GM23338 (cell line): ENCODE measurements at regions not wholly inside any gene's neighbourhood (a gene's known extent, or its start where the extent isn't known, plus 50 kb on each side); places are given as distances from the start of the nearest gene placed in this dataset.

Source experiments
- ATAC-seq: fragments of 200-7000 bp; cut with Tn5 transposase; 3 replicates; pipeline ENCODE4 v1.9.1; 2020
- DNase-seq: peaks from one replicate; pipeline ENCODE4 v3.0.0-alpha.2; 2015; ENCODE audit warnings: low spot score
- H2AFZ ChIP-seq: fragments of 200-600 bp; sonication (generic); 2 replicates; pipeline ENCODE4 v1.8.0; 2016; ENCODE audit warnings: antibody characterized with exemption, mild to moderate bottlenecking, moderate library complexity
- H3F3A ChIP-seq: fragments of 200-600 bp; sonication (generic); replicated peaks from 2 replicates; pipeline ENCODE4 v1.8.0; 2017; ENCODE audit warnings: antibody characterized with exemption, mixed run types, low read depth
- H3K27ac ChIP-seq: fragments of 200-600 bp; sonication (generic); 2 replicates; pipeline ENCODE4 v1.6.1; 2016; ENCODE audit warnings: low read depth
- H3K27me3 ChIP-seq: fragments of 200-600 bp; sonication (generic); 2 replicates; pipeline ENCODE4 v1.8.0; 2016; ENCODE audit warnings: mild to moderate bottlenecking, mixed run types, moderate library complexity; ENCODE audit not compliant: insufficient read depth
- H3K36me3 ChIP-seq: fragments of 200-600 bp; sonication (generic); 2 replicates; pipeline ENCODE4 v1.8.0; 2016; ENCODE audit warnings: mild to moderate bottlenecking; ENCODE audit not compliant: insufficient read depth
- H3K4me1 ChIP-seq: fragments of 200-600 bp; sonication (generic); 2 replicates; pipeline ENCODE4 v1.8.0; 2016; ENCODE audit warnings: mild to moderate bottlenecking, moderate library complexity; ENCODE audit not compliant: insufficient read depth
- H3K4me2 ChIP-seq: fragments of 200-600 bp; sonication (generic); 2 replicates; pipeline ENCODE4 v1.7.1; 2017; ENCODE audit warnings: mixed run types
- H3K4me3 ChIP-seq: fragments of 200-600 bp; sonication (generic); 2 replicates; pipeline ENCODE4 v1.6.1; 2016; ENCODE audit warnings: mixed run types
- H3K79me2 ChIP-seq: fragments of 200-600 bp; sonication (generic); replicated peaks from 2 replicates; pipeline ENCODE4 v1.8.0; 2017; ENCODE audit warnings: mild to moderate bottlenecking; ENCODE audit not compliant: insufficient read depth
- H3K9me2 ChIP-seq: fragments of 200-600 bp; sonication (generic); 2 replicates; pipeline ENCODE4 v1.8.0; 2017; ENCODE audit not compliant: insufficient read depth
- H4K20me1 ChIP-seq: fragments of 200-600 bp; sonication (generic); replicated peaks from 2 replicates; pipeline ENCODE4 v1.8.0; 2017; ENCODE audit warnings: mild to moderate bottlenecking; ENCODE audit not compliant: insufficient read depth
- H3K27ac Mint-ChIP-seq: 2 replicates; pipeline ENCODE4 v1.8.0; 2020; ENCODE audit warnings: inconsistent platforms, mild to moderate bottlenecking, moderate library complexity, mixed read lengths
- H3K27me3 Mint-ChIP-seq: 3 replicates; pipeline ENCODE4 v1.8.0; 2022; ENCODE audit warnings: low read depth, mild to moderate bottlenecking, moderate library complexity, mixed read lengths, inconsistent platforms; ENCODE audit not compliant: insufficient read depth, poor library complexity
- H3K36me3 Mint-ChIP-seq: 3 replicates; pipeline ENCODE4 v1.8.0; 2021; ENCODE audit warnings: low read depth, mild to moderate bottlenecking, inconsistent platforms, moderate library complexity, mixed read lengths
- H3K4me1 Mint-ChIP-seq: 3 replicates; pipeline ENCODE4 v1.8.0; 2020; ENCODE audit warnings: mild to moderate bottlenecking, inconsistent platforms, mixed read lengths
- H3K4me3 Mint-ChIP-seq: 3 replicates; pipeline ENCODE4 v1.8.0; 2021; ENCODE audit warnings: moderate library complexity, mild to moderate bottlenecking, inconsistent platforms, mixed read lengths
- H3K9me3 Mint-ChIP-seq: 3 replicates; pipeline ENCODE4 v1.8.0; 2020; ENCODE audit warnings: moderate library complexity, mild to moderate bottlenecking, inconsistent platforms, mixed read lengths
- CREB1 ChIP-seq: fragments of 250-450 bp; sonication (Bioruptor Pico); IDR thresholded peaks from 2 replicates; pipeline ENCODE4 v1.5.0; 2020; ENCODE audit warnings: low read depth, mild to moderate bottlenecking, moderate library complexity
- EZH2 ChIP-seq: fragments of 200-600 bp; sonication (generic); IDR thresholded peaks from one replicate; pipeline ENCODE4 v1.8.0; 2017; ENCODE audit warnings: antibody characterized with exemption, mild to moderate bottlenecking, low read depth; ENCODE audit not compliant: unreplicated experiment
- EZH2phosphoT487 ChIP-seq: fragments of 200-600 bp; sonication (generic); IDR thresholded peaks from one replicate; pipeline ENCODE4 v1.8.1; 2018; ENCODE audit warnings: antibody characterized with exemption; ENCODE audit not compliant: unreplicated experiment
- JUNB ChIP-seq: IDR thresholded peaks from one replicate; pipeline ENCODE4 v1.6.1; 2016; ENCODE audit warnings: antibody characterized with exemption; ENCODE audit not compliant: unreplicated experiment
- NANOG ChIP-seq: IDR thresholded peaks from 2 replicates; pipeline ENCODE4 v1.6.1; 2016; ENCODE audit warnings: antibody characterized with exemption, borderline replicate concordance
- POLR2AphosphoS5 ChIP-seq: IDR thresholded peaks from 2 replicates; pipeline ENCODE4 v1.6.1; 2016; ENCODE audit warnings: antibody characterized with exemption, low read depth
- STAT1 ChIP-seq: IDR thresholded peaks from one replicate; pipeline ENCODE4 v1.6.1; 2016; ENCODE audit warnings: antibody characterized with exemption; ENCODE audit not compliant: unreplicated experiment
- ZNF114 ChIP-seq: fragments of 250-450 bp; sonication (Bioruptor Pico); IDR thresholded peaks from 2 replicates; pipeline ENCODE4 v1.5.0; 2020; ENCODE audit warnings: mild to moderate bottlenecking, moderate library complexity
- ZNF331 ChIP-seq: fragments of 250-450 bp; sonication (Bioruptor Pico); IDR thresholded peaks from 2 replicates; pipeline ENCODE4 v1.5.0; 2020; ENCODE audit warnings: low read depth, mild to moderate bottlenecking, moderate library complexity
- TF ChIP-seq, protein P1 (sequence below): IDR thresholded peaks from one replicate; pipeline ENCODE4 v1.6.1; 2018; ENCODE audit warnings: antibody characterized with exemption; ENCODE audit not compliant: unreplicated experiment
- TF ChIP-seq, protein P2 (sequence below), 2 experiments: fragments of 200-600 bp in 1 of 2; sonication (generic) in 1 of 2; conservative IDR thresholded peaks; 2 replicates each; pipeline versions ENCODE4 v1.5.1 to v1.6.1; 2016 to 2017; ENCODE audit warnings: antibody characterized with exemption in 2 of 2, low read depth in 2 of 2, mild to moderate bottlenecking in 2 of 2, moderate library complexity in 1 of 2
- TF ChIP-seq, protein P3 (sequence below): fragments of 250-450 bp; sonication (Bioruptor Pico); IDR thresholded peaks from 2 replicates; pipeline ENCODE4 v1.5.0; 2020; ENCODE audit warnings: mild to moderate bottlenecking, moderate library complexity
- TF ChIP-seq, protein P4 (sequence below): IDR thresholded peaks from 2 replicates; pipeline ENCODE4 v1.6.1; 2016; ENCODE audit warnings: antibody characterized with exemption

DNA sequence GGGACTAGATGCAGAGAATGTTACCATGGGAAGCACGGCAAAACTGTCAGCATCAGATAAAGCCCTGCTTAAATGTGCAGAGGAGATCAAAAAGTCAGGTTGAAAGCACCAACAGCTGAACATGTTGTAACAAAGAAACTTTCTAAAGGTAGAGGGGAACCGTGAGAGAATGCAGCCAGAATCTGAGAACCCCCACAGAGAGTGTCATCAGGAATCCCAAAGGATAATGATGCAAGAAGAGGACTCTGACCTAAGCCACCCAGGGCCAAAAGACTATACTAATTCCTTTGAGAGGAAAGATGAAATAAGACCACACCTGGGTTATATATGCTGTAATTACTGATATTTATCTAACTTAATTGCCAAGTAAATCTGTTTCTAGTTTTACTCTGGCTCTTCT is 116.6 kb downstream of the PCSK1 start:
- Mint-ChIP-seq H3K27ac (no peak overlapping the region), H3K9me3 (no peaks in the 10 kb centered on the region), H3K4me3 (no peak overlapping the region), H3K4me1 (peaks cover 4% of the 10 kb centered on the region), H3K36me3 (no peaks in the 10 kb centered on the region), H3K27me3 (no peaks in the 10 kb centered on the region)
- DNase-seq = no peak
- TF ChIP-seq ZNF114 (CRISPR knock-in tag) (no peak), STAT1 (no peak), POLR2AphosphoS5 (no peak), CREB1 (CRISPR knock-in tag) (no peak), JUNB (no peak), EZH2 (no peak), ZNF331 (no peak), EZH2phosphoT487 (no peak), NANOG (no peak)
- TF ChIP-seq, protein P1, sequence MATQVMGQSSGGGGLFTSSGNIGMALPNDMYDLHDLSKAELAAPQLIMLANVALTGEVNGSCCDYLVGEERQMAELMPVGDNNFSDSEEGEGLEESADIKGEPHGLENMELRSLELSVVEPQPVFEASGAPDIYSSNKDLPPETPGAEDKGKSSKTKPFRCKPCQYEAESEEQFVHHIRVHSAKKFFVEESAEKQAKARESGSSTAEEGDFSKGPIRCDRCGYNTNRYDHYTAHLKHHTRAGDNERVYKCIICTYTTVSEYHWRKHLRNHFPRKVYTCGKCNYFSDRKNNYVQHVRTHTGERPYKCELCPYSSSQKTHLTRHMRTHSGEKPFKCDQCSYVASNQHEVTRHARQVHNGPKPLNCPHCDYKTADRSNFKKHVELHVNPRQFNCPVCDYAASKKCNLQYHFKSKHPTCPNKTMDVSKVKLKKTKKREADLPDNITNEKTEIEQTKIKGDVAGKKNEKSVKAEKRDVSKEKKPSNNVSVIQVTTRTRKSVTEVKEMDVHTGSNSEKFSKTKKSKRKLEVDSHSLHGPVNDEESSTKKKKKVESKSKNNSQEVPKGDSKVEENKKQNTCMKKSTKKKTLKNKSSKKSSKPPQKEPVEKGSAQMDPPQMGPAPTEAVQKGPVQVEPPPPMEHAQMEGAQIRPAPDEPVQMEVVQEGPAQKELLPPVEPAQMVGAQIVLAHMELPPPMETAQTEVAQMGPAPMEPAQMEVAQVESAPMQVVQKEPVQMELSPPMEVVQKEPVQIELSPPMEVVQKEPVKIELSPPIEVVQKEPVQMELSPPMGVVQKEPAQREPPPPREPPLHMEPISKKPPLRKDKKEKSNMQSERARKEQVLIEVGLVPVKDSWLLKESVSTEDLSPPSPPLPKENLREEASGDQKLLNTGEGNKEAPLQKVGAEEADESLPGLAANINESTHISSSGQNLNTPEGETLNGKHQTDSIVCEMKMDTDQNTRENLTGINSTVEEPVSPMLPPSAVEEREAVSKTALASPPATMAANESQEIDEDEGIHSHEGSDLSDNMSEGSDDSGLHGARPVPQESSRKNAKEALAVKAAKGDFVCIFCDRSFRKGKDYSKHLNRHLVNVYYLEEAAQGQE = no peak
- TF ChIP-seq, protein P2, sequence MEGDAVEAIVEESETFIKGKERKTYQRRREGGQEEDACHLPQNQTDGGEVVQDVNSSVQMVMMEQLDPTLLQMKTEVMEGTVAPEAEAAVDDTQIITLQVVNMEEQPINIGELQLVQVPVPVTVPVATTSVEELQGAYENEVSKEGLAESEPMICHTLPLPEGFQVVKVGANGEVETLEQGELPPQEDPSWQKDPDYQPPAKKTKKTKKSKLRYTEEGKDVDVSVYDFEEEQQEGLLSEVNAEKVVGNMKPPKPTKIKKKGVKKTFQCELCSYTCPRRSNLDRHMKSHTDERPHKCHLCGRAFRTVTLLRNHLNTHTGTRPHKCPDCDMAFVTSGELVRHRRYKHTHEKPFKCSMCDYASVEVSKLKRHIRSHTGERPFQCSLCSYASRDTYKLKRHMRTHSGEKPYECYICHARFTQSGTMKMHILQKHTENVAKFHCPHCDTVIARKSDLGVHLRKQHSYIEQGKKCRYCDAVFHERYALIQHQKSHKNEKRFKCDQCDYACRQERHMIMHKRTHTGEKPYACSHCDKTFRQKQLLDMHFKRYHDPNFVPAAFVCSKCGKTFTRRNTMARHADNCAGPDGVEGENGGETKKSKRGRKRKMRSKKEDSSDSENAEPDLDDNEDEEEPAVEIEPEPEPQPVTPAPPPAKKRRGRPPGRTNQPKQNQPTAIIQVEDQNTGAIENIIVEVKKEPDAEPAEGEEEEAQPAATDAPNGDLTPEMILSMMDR (conservative IDR thresholded peaks at IDR 0.05; ENCODE audit: low read depth in 2 of 2) = no peak
- TF ChIP-seq, protein P3, sequence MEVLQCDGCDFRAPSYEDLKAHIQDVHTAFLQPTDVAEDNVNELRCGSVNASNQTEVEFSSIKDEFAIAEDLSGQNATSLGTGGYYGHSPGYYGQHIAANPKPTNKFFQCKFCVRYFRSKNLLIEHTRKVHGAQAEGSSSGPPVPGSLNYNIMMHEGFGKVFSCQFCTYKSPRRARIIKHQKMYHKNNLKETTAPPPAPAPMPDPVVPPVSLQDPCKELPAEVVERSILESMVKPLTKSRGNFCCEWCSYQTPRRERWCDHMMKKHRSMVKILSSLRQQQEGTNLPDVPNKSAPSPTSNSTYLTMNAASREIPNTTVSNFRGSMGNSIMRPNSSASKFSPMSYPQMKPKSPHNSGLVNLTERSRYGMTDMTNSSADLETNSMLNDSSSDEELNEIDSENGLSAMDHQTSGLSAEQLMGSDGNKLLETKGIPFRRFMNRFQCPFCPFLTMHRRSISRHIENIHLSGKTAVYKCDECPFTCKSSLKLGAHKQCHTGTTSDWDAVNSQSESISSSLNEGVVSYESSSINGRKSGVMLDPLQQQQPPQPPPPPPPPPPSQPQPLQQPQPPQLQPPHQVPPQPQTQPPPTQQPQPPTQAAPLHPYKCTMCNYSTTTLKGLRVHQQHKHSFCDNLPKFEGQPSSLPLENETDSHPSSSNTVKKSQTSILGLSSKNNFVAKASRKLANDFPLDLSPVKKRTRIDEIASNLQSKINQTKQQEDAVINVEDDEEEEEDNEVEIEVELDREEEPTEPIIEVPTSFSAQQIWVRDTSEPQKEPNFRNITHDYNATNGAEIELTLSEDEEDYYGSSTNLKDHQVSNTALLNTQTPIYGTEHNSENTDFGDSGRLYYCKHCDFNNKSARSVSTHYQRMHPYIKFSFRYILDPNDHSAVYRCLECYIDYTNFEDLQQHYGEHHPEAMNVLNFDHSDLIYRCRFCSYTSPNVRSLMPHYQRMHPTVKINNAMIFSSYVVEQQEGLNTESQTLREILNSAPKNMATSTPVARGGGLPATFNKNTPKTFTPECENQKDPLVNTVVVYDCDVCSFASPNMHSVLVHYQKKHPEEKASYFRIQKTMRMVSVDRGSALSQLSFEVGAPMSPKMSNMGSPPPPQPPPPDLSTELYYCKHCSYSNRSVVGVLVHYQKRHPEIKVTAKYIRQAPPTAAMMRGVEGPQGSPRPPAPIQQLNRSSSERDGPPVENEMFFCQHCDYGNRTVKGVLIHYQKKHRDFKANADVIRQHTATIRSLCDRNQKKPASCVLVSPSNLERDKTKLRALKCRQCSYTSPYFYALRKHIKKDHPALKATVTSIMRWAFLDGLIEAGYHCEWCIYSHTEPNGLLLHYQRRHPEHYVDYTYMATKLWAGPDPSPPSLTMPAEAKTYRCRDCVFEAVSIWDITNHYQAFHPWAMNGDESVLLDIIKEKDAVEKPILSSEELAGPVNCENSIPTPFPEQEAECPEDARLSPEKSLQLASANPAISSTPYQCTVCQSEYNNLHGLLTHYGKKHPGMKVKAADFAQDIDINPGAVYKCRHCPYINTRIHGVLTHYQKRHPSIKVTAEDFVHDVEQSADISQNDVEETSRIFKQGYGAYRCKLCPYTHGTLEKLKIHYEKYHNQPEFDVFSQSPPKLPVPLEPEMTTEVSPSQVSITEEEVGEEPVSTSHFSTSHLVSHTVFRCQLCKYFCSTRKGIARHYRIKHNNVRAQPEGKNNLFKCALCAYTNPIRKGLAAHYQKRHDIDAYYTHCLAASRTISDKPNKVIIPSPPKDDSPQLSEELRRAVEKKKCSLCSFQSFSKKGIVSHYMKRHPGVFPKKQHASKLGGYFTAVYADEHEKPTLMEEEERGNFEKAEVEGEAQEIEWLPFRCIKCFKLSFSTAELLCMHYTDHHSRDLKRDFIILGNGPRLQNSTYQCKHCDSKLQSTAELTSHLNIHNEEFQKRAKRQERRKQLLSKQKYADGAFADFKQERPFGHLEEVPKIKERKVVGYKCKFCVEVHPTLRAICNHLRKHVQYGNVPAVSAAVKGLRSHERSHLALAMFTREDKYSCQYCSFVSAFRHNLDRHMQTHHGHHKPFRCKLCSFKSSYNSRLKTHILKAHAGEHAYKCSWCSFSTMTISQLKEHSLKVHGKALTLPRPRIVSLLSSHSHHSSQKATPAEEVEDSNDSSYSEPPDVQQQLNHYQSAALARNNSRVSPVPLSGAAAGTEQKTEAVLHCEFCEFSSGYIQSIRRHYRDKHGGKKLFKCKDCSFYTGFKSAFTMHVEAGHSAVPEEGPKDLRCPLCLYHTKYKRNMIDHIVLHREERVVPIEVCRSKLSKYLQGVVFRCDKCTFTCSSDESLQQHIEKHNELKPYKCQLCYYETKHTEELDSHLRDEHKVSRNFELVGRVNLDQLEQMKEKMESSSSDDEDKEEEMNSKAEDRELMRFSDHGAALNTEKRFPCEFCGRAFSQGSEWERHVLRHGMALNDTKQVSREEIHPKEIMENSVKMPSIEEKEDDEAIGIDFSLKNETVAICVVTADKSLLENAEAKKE (CRISPR knock-in tag) = no peak
- TF ChIP-seq, protein P4, sequence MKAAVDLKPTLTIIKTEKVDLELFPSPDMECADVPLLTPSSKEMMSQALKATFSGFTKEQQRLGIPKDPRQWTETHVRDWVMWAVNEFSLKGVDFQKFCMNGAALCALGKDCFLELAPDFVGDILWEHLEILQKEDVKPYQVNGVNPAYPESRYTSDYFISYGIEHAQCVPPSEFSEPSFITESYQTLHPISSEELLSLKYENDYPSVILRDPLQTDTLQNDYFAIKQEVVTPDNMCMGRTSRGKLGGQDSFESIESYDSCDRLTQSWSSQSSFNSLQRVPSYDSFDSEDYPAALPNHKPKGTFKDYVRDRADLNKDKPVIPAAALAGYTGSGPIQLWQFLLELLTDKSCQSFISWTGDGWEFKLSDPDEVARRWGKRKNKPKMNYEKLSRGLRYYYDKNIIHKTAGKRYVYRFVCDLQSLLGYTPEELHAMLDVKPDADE = no peak
- ATAC-seq = no peak
- H3K36me3 ChIP-seq = no peaks in the 10 kb centered on the region
- H3K79me2 ChIP-seq = no peaks in the 10 kb centered on the region
- H4K20me1 ChIP-seq = no peaks in the 10 kb centered on the region
- H2AFZ ChIP-seq = no peak overlapping the region
- H3K4me3 ChIP-seq = no peak overlapping the region
- H3K27me3 ChIP-seq = no peaks in the 10 kb centered on the region
- H3K27ac ChIP-seq = no peak overlapping the region
- H3K9me2 ChIP-seq = 0 out of 2 replicates have a peak, but pooled peaks cover 8% of the 10 kb centered on the region
- no peaks in the 10 kb centered on the region; the same call in 1 of the 2 replicates for H3K4me1 ChIP-seq
- H3F3A ChIP-seq = no peaks in the 10 kb centered on the region
- no peak overlapping the region for H3K4me2 ChIP-seq
